HG03060 (cell line): ENCODE measurements at regions not wholly inside any gene's neighbourhood (a gene's known extent, or its start where the extent isn't known, plus 50 kb on each side); places are given as distances from the start of the nearest gene placed in this dataset.

Experiments
- ATAC-seq: cut with Tn5 transposase; IDR thresholded peaks from one replicate; pipeline ENCODE4 v1.9.1; 2021; ENCODE audit warnings: low read depth, moderate number of reproducible peaks; ENCODE audit not compliant: unreplicated experiment

DNA sequence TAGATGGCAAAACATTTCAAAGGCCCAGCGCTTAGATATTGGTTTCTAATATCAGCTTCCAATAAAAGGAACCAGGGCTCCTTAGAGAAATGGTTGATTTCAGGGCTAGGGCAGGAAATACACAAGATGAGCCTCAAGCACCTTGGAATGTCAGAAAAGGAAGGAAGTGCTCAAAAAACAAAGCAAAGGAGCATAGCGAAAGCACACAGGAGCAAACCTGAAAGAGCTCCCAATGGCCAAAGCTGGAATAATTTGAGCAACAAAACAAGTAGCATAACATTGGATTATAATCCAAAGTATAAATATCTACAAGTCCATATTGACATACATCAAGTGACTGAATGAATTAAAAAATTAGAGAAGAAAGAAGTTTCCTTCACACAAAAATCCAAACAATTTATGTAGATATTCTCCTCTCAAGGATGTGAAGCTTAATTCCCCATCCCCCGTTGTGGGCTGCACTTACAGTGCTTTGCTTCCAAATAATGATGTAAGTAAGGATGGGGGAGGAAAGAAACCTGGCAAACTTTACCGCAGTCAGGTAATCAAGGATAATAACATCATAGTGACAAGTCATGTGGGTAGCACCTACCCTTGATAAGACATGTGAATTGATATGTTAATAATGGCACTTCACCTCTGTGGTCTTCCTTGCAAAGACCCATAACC is 132.9 kb upstream of the DST start:
- ATAC-seq: no peak

DNA sequence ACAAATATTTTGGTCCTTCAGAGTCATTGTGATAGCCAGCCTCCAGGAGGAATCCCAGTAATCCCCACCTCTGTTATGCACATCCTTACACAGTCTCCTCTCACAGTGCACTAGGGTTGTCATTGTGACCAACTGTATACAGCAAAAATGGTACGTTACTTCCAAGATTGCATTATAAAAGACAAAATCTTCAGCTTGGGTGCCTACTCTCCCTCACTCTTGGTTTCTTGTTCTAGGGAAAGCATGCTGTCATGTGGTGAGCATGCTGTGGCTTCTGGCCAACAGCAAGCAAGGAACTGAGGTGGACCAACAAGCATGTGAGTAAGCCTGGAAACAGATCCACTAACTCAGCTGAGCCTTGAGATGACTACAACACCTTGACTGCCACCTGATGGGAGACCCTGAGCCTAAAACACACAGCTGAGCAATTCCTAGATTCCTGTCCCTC is 130.1 kb upstream of the DST start:
- ATAC-seq: no peak

DNA sequence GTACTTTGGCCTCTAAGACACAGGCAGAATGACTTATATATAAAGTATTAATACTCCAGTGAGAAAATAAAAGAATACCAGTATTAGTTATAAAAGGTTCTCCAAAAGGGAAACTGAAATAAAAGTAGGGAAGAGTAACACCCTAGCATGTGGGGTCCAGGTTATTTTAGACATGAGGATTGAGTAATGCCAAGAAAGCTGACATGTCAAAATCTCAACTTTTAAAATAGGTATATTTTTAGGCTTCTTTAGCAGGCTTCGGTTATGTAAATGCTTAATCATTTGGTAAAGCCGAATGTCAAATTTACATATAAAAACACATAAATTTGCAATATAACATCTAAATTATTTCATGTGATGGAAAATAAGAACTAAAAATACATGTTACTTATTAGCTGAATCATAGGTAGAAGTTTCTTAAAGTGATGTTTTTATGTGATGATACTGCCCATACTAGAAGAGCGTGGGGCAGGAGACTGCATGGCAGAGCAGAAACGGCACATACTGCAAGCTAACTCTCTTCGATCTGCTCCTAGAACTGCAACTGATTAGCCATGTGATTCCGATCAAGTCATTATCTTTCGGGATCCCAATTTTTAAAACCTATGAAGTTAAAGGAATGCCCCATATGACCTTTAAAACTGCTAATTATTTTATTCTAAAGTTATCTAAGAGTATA is 129.4 kb upstream of the DST start:
- no peak for ATAC-seq

DNA sequence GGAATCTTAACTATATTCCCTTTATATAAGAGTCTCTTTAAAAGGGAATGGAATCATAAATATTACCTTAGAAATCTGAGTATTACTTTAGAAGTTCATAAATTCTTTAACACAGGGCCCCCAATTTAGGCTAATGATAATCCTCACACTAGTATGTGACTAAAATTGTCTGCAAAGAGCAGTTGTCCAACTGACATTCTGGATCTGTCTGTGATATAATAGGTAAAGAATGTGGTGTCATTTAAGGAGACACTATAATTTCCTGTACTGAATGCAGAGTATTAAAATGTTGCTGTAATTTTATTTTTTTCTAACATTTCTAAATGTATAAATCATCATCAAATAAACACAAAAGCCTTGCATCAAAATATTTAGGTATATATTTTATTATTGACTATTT is 128.5 kb upstream of the DST start:
- ATAC-seq: no peak

DNA sequence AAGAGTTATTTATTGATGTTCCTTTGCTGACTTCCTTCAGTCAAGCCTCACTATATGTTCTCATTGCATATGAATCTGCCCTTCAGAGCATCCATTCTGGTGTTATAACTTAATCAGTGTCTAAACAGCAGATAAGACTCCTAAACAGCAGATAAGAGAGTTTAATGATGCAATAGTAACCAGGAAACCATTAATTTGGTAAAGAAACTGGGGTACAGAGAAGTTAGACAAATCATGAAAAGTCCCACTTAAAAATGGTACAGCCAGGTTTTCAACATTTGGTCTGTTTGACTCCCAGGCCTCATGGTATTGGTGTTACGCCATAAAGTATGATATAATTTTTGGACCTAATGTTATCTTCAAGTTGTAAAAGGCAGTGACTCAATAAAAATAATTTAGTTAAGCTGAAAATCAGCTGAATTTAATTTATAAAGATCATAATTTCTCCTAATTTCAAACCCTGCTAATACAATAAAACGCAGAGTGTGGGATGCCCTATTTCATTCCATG is 127.4 kb upstream of the DST start:
- no peak for ATAC-seq

DNA sequence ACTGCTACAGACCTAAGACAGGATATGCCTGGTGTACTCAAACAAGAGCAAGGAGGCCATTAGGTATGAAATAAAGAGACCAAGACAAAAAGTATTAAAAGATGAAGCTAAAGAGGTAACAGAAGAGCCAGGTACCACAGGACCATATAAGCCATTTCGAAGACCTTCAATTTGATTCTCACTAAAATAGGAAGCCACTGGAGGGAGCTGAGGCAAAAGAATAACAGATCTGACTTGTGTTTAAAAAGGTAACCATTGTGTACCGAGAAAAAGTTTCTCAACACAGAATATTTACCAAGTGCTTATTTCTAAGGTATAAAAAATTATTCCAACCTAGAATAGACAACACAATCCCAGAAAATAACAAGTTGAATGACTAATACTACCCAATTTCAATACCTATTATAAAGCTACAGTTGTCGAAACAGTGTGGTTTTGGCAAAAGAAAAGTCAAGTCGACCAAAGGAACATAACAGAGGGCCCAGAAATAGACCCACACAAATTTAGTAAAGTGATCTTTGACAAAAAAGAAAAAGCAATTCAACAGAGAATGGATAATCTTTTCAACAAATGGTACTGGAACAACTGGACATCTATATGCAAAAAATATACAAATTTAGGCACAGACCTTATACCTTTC is 125.3 kb upstream of the DST start:
- ATAC-seq: no peak

DNA sequence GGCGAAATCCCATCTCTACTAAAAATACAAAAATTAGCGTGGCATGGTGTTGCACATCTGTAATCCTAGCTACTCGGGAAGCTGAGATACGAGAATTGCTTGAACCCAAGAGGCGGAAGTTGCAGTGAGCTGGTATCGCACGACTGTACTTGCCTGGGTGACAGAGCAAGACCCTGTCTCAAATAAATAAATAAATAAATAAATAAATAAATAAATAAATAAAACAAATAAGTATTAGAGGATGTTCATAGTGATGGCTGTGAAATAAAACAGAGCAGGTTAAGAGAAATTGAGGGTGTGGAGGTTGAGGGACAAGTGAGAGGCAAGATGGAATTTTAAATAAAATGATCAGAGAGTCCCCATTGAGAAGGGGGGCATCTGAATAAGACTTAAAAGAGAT is 124.7 kb upstream of the DST start:
- ATAC-seq: no peak

DNA sequence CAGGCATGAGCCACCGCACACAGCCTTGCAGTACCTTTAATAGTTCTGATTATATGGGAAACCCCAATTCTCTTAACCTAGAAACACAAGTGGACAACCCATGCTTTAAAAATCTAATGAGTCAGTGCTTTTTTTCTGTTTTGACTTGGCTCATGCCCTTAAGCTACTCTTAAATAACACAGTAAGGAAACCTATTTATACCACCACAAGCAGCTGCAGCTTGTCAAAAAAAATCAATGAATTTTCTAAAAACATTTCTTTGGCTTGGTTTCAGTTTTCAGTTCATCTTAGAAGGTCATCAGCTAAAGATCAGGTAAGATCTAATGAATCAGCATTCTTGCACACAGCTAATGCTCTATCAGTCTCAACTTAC is 124.1 kb upstream of the DST start:
- ATAC-seq: peak; percentile 83

DNA sequence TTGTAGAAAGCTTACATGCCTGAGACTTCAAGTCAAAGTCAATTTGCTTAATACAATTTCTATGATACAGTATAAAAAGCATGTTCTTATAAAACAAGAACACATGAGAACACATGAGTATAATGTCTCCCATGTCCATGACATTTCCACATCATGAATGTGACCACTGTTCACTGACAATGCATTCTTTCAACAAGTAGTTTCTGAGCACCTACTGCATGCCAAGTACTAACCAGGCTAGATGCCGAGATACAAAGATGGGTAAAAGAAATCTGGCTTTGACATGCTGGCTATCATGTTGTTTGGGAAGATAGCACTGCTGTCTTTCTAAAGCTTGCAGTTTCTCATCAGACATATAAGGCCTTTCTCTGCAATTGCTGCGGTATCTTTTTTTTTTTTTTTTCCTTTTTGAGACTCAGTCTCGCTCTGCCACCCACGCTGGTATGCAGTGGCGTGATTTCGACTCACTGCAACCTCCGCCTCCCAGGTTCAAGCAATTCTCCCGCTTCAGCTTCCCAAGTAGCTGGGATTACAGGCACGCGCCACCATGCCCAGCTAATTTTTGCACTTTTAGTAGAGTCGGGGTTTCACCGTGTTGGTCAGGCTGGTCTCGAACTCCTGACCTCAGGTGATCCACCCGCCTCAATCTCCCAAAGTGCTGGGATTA is 123.6 kb upstream of the DST start:
- ATAC-seq: no peak

DNA sequence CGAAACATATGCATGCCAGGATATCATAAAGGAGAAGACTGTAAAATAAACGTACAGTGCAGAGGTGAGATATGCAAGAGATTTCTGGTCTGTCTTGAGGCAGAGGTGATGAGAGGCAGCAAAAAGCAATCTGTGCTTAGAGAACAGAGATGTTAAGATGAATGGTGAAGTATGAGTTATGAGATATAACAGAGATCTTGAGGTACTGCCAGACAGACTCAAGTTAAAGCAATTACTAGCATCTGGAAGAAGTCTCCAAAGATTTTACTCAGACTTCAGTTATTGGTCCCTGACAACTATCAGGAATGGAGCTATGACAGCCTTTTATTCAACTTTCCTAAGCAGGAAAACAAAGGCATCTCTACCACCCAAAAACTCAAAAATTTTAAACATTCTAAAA is 122.8 kb upstream of the DST start:
- no peak for ATAC-seq

DNA sequence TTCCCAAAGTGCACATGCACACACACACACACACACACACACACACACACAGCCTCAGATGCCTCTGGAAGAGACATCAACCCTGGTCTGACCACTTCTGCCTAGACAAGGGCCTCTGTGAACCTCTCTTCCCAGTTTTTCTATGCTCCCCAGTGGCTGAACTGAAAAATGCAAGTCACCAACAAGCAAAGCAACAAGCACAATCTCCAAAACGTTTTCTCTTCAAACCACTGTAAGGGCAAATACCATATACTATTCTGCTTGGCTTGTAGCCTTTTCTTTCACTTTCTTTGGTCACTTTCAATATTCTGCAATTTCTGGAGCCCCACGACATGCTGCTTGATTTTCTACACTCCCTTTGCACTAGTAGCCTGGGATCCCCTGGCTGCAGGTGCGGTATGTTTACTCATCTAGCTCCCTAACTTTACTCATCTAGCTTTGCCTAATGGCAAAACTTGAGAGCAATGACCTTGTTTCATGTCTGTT is 121.4 kb upstream of the DST start:
- peak; percentile 30 for ATAC-seq

DNA sequence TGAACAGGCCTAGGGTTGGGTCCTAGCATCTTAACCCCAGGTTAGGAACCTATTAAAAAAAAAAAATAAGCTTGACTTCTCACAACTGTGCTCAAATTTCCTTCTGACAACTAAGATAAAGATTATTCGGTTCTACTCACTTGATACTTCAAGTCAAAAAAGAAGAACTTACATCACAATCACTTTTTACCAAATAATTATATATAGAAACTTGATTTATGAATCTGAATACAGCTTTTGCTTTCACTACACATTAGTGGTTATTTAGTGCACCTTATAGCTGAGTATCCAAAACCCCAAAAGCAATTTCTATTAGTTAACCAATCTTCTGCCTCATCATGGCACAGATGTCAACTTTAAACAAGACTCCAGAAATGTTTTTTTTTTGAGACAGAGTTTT is 119.0 kb upstream of the DST start:
- no peak for ATAC-seq

DNA sequence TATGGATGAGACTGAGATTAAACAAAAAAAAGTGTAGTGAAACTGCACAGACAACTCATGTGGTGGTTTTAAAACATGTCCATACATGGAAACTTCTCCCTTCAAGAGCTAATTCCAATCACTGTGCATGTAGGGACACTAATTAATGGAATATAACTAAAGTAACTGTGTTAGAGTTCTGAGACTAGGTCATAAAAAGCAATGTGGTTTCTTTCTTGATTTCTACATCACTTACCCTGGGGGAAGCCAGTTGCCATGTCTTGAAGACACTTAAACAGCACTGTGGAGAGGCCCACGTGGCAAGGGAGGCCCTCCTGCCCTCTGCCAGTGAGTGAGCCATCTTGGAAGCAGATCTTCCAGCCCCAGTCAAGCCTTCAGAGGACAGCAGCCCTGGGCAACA is 118.2 kb upstream of the DST start:
- ATAC-seq: no peak

DNA sequence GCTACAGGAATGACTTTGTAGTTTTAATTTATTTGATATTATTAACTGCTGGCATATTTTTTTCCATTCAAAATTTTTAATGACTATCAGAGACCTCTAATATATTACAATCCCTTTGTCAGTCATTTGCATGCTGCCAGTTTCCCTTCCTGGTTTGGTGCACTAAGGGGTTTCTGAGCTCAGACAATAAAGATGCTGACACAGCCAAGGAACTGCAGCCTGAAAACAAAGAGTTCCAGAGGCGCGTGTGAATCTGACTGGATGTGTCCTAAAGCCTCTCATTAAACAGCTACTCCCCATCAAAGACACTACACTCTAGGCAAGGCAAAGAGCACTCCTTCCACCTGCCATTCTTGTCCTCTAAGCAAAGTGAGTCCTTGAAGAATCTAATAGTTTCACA is 116.8 kb upstream of the DST start:
- ATAC-seq: peak; percentile 27

DNA sequence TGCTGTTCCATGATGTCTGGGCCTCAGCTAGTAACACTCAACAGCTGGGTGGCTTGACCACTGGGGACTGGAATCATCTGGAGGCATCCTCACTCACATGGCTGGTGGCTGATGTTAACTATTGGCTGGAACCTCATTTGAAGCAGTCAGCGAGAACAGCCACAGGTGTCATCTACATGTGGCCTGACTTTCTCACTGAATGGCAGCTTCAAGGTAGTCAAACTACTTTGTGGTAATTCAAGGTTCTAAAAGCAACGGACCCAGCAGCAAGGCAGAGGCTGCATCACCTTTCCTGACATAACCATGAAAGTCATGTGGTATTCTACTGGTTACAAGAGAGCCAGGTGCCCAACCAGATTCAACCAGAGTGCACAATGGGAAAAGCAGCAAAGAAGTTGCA is 115.9 kb upstream of the DST start:
- no peak for ATAC-seq

DNA sequence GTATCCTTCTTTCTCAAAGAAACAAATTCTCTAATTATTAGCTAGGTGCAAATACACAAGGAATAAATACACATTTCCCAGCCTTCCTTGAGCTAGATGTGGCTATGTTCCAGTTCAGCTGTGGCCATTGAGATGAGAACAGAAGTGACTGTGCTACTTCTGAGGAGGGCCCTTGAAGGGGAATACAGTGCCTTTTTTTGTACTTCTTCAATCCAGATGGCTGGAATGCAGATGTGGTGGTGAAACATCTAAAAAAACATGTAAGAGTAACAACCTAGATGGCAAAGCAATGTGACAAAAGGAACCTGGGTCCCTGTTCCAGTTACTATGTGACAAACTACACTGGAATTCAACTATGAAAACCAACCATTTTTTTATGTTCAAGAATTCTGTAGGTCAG is 115.4 kb upstream of the DST start:
- no peak for ATAC-seq

DNA sequence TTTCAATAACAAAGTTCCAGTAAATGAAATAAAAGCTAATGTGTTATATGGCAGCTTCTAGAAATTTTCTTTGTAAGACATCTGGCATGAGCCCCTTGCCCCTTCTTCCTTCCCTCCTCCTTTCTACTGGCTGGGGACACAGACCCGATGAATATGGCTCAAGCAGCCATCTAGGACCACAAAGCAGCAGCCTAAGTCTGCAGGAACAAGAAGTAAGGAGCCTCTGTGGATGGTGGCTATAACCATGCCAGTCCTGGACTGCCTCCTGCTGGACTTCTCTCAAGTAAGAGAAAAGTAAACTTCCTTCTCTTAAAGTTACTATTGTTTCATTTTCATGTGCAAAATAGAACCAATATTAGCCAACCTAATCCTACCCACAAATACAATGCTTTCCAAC is 114.9 kb upstream of the DST start:
- ATAC-seq: no peak

DNA sequence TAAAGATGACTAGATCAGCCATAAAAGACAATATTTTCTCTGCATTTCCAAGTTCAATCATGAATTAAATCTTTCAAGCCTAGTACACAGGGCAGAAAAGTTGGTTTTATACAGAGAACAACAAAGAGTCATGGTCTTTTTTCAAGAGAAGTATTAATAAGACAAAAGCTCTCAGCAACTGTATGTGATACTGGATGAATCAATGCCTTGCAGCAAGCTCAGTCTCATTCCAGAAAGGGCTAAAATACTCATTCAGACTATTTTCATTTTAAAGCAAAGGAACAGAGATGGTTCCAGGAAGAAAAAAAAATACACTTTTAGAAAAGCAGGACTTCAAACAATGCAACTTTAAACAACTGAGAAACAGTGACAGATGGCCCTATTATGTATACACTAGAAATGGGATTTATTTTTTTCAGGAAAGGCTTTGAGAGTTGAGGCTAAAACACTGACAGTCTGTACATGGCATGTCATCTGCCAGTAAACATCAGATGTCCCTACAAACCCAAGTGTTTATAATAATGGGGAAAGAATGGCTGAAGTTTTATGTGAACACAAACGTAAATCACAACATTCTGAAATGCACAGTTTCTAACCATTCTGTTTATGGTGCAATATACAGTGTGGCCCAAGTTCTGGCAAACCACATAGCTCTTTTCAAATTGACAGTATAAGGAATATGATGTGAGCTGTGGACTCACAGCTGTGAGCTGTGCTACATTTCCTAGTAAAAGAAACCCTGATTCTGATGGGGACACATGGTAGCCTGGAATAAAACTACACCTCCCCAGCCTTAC is 114.3 kb upstream of the DST start:
- ATAC-seq: no peak

DNA sequence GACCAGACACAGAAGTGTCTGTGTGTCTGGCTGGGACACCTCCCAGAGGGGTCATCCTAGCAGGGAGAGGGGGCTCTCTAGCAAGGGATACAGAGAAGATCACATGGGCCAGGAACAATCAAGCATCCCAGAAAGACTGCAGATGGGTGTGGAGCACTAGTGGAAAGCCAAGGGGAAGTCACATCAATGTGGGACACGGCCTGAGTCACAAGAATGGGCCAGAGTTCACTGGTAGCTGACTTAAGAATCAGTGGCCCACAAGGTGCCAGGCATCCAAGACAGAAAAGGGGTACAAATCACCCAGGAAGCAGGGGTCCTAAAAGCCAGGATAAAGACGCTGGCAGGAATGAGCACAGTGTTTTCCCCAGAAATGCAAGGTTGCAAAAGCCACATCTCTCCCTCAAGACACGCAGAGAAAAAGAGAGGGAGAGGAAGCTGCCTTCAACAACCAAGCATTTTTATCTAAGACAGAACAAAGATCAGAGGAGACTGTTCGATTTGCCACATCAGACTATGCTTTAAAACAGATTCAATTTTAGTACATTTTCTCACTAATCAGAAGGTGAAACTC is 113.6 kb upstream of the DST start:
- no peak for ATAC-seq

DNA sequence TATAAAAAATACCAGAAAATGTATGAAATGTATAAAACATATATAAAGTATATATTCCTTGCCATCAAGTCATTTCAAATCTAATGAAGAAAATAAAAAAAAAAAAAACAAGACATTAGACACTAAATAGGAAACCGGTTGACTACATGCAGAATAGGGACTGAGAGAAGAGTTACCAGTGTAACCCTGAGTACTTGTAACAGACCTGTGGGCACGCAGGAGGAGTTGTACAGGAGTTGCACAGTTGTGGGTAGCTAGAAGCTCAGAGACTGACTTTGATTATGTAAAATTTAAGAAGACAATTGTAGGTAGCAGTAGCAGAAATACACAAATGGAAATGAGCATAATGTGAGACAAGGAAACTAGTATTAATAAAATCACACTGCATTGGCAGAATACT is 112.4 kb upstream of the DST start:
- ATAC-seq: no peak
